IPS DF 19.7 (cell line): ENCODE measurements at regions not wholly inside any gene's neighbourhood (a gene's known extent, or its start where the extent isn't known, plus 50 kb on each side); places are given as distances from the start of the nearest gene placed in this dataset.
"Not testable (repeated sequence)": the region's sequence is repeated elsewhere in the genome, so short reads cannot be mapped to it uniquely, and the experiment has no call there.

ENCODE experiments used
- DNase-seq: peaks from one replicate; pipeline ENCODE4 v3.0.0-alpha.2; 2013; ENCODE audit warnings: low read depth, low spot score

DNA sequence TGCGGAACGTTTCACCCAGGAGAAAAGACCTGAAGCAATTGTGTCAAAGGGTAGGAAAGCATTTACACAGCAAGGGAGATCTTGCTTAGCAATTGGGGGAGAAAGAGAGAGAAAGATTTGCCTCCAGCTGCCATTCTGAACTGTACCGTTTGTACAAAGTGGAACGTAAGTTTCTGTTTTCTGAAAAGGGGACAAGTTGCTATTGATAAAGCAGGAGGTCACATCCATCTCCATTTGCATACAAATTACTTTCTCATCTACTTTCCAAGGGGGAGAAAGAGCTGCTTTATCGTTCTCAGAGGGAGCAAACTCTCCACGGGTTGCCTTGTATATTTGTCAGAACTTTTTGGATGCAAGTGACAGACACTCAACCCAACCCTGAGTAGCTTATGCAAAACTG, 92.0 kb upstream of the CARD11 start:
- no peak for DNase-seq

DNA sequence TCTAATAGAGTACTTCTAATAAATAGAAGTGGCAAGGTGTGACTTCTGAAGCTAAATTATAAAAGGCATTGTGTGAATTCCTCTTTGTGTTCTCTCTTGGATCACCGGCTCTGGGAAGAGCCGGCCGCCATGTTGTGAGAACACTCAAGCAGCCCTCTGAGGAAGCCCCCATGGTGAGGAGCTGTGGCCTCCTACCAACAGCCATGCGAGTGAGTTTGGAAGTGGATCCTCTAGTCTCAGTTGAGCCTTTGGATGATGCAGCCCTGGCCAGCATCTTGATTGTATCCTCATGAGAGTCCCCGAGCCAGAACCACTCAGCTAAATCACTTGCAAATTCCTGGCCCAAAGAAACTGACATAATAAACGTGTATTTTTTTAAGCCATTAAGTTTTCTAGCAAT, 94.5 kb upstream of the CARD11 start:
- no peak for DNase-seq

- DNase-seq, result no peak
Measured at GRCh38 chr7:3138997-3139396, 95.3 kb upstream of the CARD11 start.

- DNase-seq, result no peak
Measured at GRCh38 chr7:3140834-3141233, 97.2 kb upstream of the CARD11 start.

DNA sequence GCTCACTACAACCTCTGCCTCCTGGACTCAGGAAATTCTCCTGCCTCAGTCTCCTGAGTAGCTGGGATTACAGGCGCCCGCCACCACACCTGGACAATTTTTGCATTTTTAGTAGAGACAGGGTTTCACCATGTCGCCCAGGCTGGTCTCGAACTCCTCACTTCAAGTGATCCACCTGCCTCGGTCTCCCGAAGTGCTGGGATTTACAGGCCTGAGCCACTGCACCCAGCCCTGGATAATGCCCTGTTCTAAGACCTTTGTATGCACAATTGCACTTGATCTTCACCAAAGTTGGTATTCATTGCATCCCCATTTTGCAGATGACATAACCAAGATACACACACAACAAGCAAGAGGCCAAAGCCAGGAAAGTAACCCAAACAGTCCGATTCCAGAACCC, 97.7 kb upstream of the CARD11 start:
- DNase-seq, result no peak

- DNase-seq, result no peak
Measured at GRCh38 chr7:3143869-3144775, 100.5 kb upstream of the CARD11 start.

- not testable (repeated sequence) for DNase-seq
Measured at GRCh38 chr7:3144776-3145125, 101.1 kb upstream of the CARD11 start.

DNA sequence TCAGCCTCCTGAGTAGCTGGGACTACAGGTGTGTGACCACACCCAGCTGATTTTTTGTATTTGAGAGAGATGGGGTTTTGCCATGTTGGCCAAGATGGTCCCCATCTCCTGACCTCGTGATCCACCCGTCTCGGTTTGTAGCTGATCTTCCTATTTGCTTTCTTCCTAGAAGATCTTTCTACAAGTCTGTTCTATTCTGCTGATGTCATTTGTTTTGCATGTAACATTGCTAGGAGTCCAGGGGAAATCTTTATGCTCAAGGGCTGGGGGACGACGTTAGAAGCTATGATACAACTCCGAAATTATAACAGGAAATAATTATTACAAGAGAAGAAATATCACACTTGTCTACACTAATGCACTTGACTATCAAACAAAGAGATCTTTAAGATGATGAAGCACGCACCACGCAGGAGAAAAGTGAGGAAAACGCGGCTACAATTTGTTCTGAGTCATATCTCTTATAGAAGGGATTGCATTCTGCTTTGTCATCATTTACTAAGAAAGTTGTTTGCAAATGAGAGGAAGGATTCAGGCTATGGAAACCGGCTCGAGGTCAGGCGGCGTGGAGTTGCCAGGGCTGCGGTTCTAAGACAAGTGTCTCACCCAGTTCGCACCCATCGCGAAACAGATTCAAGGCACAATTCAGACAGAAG, 103.0 kb upstream of the CARD11 start:
- DNase-seq, result no peak

- not testable (repeated sequence) for DNase-seq
Measured at GRCh38 chr7:3148471-3148870, 104.8 kb upstream of the CARD11 start.

GRCh38 chr7:3149231-3149995, 105.7 kb upstream of the CARD11 start:
- no peak for DNase-seq

- no peak for DNase-seq
Measured at GRCh38 chr7:3150027-3150426, 106.4 kb upstream of the CARD11 start.

- no peak for DNase-seq
Measured at GRCh38 chr7:3151784-3152183, 108.1 kb upstream of the CARD11 start.

DNA sequence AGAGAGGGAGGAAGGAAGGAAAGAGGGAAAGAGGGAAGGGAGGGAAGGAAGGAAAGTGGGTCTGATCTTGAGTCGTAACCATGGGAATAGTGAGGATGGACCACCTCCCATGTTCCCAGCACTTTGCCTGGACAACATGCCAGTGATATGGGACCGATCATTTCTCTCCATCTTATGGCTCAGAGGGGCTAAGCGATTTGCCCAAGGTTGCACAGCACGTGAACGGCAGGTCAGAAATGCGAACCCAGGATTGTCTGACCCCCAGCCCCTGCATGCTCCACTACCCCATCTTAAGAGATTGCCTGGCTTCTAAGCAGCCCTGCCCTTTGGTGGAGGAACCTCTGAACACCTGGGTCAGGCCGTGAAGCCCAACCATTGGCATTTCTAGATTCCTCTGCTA, 109.0 kb upstream of the CARD11 start:
- DNase-seq, result no peak

- no peak for DNase-seq
Measured at GRCh38 chr7:3153118-3153517, 109.5 kb upstream of the CARD11 start.

- no peak for DNase-seq
Measured at GRCh38 chr7:3154317-3154716, 110.7 kb upstream of the CARD11 start.

DNA sequence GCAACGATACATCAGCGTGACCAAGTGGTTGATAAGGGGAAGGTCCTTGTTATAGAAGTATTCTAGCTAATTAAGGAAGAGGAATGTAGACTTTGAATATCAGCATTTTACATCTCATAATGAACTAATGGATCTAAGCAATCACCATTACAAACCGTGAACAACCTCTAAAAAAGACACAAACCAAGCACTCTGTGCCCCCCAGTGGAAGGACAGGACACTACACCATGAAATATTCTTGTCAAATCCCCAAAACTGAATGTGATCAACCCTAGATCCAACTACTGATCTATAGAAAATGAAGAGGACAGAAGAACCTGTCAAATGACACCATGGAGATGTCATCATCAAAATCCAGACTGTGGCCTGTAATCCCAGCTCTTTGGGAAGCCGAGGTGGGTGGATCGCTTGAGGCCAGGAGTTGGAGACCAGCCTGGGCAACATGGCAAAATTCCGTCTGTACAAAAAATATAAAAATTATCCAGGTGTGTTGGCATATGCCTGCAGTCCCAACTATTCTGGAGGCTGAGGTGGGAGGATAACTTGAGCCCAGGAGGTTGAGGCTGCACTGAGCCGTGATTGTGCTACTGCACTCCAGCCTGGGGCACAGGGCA, 111.3 kb upstream of the CARD11 start:
- DNase-seq, result no peak

GRCh38 chr7:3156508-3156907, 112.8 kb upstream of the CARD11 start:
- DNase-seq, result no peak

- no peak for DNase-seq
Measured at GRCh38 chr7:3157566-3158287, 114.1 kb upstream of the CARD11 start.

DNA sequence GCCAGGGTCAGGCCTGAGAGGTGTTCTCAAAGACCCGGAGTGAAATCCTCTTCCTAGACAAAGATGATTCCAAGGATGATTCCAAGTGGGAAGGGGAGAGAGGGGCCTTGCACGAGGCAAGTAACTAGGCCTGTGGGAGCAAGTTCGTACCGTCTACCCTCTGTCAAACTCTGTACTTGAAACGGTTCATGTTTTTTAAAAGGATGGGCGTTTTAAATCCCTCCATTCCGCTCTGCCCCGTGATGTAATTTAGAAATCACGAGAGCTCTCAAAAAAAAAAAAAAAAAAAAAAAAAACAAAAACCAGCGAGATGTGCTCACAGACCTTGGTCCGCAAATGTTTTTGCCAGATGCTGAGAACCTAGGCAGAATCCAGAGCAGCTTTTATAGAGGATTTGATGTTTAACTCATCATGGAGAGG, 114.7 kb upstream of the CARD11 start:
- DNase-seq, result no peak

DNA sequence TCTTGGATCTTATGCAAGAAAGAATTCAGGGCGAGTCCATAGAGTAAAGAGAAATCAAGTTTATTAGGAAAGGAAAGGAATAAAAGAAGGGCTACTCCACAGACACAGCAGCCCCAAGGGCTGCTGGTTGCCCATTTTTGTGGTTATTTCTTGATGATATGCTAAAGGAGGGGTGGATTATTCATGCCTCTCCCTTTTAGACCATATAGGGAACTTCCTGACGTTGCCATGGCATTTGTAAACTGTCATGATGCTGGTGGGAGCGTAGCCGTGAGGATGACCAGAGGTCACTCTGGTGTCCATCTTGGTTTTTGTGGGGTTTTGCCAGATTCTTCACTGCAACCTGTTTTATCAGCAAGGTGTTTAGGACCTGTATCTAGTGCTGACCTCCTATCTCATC, 115.4 kb upstream of the CARD11 start:
- no peak for DNase-seq

- DNase-seq, result no peak
Measured at GRCh38 chr7:3159445-3159844, 115.8 kb upstream of the CARD11 start.
